Sigmoid colon (tissue), 3 donors: ENCODE measurements at regions not wholly inside any gene's neighbourhood (a gene's known extent, or its start where the extent isn't known, plus 50 kb on each side); places are given as distances from the start of the nearest gene placed in this dataset.

Experiments used
- POLR2A ChIP-seq, 2 donors: fragments of 450-650 bp; IDR thresholded peaks; one replicate each; pipeline ENCODE4 v1.6.1; 2016; ENCODE audit warnings: antibody characterized with exemption in 2 of 2, mild to moderate bottlenecking in 2 of 2, moderate library complexity in 2 of 2
- TF ChIP-seq, protein P1 (sequence below), 4 experiments: fragments of 450-650 bp in 3 of 4; fragments of 200-600 bp in 1 of 4; IDR thresholded peaks; one replicate each; pipeline ENCODE4 v1.5.1; 2016 to 2019; ENCODE audit warnings: antibody characterized with exemption in 4 of 4, mild to moderate bottlenecking in 3 of 4, moderate library complexity in 2 of 4

DNA sequence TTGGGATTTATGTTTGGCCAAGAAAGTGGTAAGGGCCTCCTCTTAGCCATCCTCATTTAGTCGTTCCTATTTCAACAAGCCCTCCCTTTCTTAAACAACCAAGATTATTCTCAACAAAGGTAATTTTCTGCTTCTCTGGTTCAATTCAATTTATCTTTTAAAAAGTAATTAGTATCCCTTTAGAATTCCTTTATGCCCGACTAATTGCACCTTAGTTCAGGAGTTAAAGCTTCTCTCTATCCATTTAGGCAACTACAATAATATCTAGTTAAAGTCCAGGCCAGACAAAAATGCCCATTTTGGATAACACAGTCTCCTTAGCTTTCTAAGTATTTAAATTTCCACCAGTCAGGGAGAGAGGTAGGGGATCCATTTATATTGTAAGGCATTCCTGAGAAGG lies 136.7 kb upstream of the MAGI3 start:
- TF ChIP-seq, protein P1, sequence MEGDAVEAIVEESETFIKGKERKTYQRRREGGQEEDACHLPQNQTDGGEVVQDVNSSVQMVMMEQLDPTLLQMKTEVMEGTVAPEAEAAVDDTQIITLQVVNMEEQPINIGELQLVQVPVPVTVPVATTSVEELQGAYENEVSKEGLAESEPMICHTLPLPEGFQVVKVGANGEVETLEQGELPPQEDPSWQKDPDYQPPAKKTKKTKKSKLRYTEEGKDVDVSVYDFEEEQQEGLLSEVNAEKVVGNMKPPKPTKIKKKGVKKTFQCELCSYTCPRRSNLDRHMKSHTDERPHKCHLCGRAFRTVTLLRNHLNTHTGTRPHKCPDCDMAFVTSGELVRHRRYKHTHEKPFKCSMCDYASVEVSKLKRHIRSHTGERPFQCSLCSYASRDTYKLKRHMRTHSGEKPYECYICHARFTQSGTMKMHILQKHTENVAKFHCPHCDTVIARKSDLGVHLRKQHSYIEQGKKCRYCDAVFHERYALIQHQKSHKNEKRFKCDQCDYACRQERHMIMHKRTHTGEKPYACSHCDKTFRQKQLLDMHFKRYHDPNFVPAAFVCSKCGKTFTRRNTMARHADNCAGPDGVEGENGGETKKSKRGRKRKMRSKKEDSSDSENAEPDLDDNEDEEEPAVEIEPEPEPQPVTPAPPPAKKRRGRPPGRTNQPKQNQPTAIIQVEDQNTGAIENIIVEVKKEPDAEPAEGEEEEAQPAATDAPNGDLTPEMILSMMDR (IDR thresholded peaks at IDR 0.05), result no peak
- TF ChIP-seq POLR2A (IDR thresholded peaks at IDR 0.05), result no peak
